Prostate gland (tissue), 2 donors: ENCODE measurements at regions not wholly inside any gene's neighbourhood (a gene's known extent, or its start where the extent isn't known, plus 50 kb on each side); places are given as distances from the start of the nearest gene placed in this dataset.

Source experiments
- DNase-seq: peaks from one replicate; pipeline ENCODE4 v3.0.0-alpha.2; 2019; ENCODE audit warnings: low spot score
- H3K27ac ChIP-seq, 2 donors: fragments of 200-600 bp; sonication (generic); 2 replicates each; pipeline ENCODE4 v1.5.1; 2017 to 2019
- H3K27me3 ChIP-seq: fragments of 200-600 bp; sonication (generic); replicated peaks from 2 replicates; pipeline ENCODE4 v1.5.1; 2019; ENCODE audit not compliant: insufficient read depth
- H3K36me3 ChIP-seq, 2 donors: fragments of 200-600 bp; sonication (generic); 1 replicate in 1 of 2; 2 replicates in 1 of 2; pipeline versions ENCODE4 v1.5.1 to v1.8.1; 2017 to 2019
- H3K4me1 ChIP-seq: fragments of 200-600 bp; sonication (generic); replicated peaks from 2 replicates; pipeline ENCODE4 v1.5.1; 2019
- H3K4me3 ChIP-seq, 2 donors: fragments of 200-600 bp; sonication (generic); 2 replicates each; pipeline ENCODE4 v1.5.1; 2017 to 2019
- H3K9me3 ChIP-seq: fragments of 200-600 bp; sonication (generic); 2 replicates; pipeline ENCODE4 v1.5.1; 2017
- POLR2A ChIP-seq: fragments of 450-650 bp; IDR thresholded peaks from one replicate; pipeline ENCODE4 v1.6.1; 2016; ENCODE audit warnings: antibody characterized with exemption, mild to moderate bottlenecking
- POLR2AphosphoS5 ChIP-seq: sonication (generic); formaldehyde crosslinking; IDR thresholded peaks from one replicate; pipeline ENCODE4 v1.6.1; 2017; ENCODE audit warnings: antibody characterized with exemption
- WGBS: methylation state at CpG from one replicate; pipeline ENCODE4 v1.1.5; 2018; 5-methylcytosine and 5-hydroxymethylcytosine counted together
- intact Hi-C: fragments of 100-400 bp; cut with DNase I; formaldehyde crosslinking; loops from one replicate; pipeline ENCODE4 v1.14.2; 2022
- TF ChIP-seq, protein P1 (sequence below), 4 experiments: fragments of 200-600 bp in 2 of 4; fragments of 450-650 bp in 2 of 4; sonication (generic) in 2 of 4; IDR thresholded peaks; 1 replicate in 3 of 4; 2 replicates in 1 of 4; pipeline ENCODE4 v1.5.1; 2016 to 2019; ENCODE audit warnings: antibody characterized with exemption in 4 of 4, mild to moderate bottlenecking in 2 of 4, moderate library complexity in 2 of 4

DNA sequence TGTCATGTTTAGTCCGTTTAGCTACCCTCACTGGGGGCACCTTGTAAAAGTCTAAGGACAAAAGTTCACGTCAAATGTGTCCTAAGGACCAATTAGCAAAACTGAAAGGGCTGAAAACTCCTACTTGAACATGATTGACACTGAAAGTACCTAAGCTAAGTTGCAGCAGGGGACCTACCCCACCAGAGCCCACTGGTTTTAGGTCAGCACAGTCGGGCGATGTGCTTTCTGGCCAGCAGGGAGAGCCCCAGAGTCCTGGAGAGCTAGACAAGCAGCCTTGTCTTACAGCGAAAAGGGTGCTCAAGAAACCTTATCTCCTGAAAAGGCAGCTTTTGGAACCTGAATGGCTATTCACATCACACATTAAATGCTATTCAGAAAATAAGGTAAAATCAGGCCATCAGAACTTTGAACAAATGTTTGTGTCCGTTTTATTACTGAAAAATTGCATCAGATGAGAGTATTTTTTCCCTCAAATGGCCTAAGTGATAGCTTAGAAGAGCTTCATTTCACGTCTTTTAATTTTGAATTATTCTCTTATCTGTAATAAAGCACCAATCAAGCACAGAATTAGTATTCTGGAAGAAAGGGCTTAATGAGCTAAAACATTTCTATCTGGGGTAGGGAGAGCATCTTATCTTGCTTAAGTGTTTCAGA lies 52.2 kb upstream of the MKI67 start:
- WGBS: 47% methylated on average over 7 of the region's 7 CpGs
- TF ChIP-seq POLR2AphosphoS5 (no peak), POLR2A (no peak)
- TF ChIP-seq, protein P1, sequence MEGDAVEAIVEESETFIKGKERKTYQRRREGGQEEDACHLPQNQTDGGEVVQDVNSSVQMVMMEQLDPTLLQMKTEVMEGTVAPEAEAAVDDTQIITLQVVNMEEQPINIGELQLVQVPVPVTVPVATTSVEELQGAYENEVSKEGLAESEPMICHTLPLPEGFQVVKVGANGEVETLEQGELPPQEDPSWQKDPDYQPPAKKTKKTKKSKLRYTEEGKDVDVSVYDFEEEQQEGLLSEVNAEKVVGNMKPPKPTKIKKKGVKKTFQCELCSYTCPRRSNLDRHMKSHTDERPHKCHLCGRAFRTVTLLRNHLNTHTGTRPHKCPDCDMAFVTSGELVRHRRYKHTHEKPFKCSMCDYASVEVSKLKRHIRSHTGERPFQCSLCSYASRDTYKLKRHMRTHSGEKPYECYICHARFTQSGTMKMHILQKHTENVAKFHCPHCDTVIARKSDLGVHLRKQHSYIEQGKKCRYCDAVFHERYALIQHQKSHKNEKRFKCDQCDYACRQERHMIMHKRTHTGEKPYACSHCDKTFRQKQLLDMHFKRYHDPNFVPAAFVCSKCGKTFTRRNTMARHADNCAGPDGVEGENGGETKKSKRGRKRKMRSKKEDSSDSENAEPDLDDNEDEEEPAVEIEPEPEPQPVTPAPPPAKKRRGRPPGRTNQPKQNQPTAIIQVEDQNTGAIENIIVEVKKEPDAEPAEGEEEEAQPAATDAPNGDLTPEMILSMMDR (IDR thresholded peaks at IDR 0.05): no peak
- Histone ChIP-seq H3K36me3 (no peaks in the 10 kb centered on the region), H3K27ac (no peak overlapping the region), H3K4me1 (no peaks in the 10 kb centered on the region), H3K9me3 (no peaks in the 10 kb centered on the region), H3K27me3 (peaks cover 3% of the 10 kb centered on the region), H3K4me3 (no peak overlapping the region)
- intact Hi-C loops: no loop called here
- no peak for DNase-seq

DNA sequence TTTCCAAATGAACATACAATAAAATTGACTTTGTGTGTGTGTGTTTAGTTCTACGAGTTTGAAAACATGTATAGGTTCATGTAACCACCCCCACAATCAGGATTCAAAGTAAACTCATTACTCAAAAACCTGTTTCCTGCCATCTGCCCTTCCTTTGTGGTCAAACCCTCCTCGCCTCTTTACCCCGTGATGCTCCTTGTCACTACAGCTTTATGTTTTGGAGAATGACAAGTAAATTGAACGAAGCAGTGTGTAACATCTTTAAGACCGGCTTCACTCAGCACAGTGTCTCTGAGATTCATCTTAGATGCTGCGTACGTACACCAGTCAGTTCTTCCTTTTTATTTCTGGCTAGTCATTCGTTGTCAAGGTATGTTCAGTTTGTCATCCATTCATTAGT lies 54.6 kb upstream of the MKI67 start:
- Histone ChIP-seq H3K4me1 (no peaks in the 10 kb centered on the region), H3K27me3 (peaks cover 3% of the 10 kb centered on the region), H3K36me3 (no peaks in the 10 kb centered on the region), H3K4me3 (no peak overlapping the region), H3K27ac (no peak overlapping the region), H3K9me3 (no peaks in the 10 kb centered on the region)
- intact Hi-C loops: no loop called here
- no peak for TF ChIP-seq POLR2AphosphoS5
- TF ChIP-seq POLR2A: no peak
- TF ChIP-seq, protein P1 (IDR thresholded peaks at IDR 0.05): no peak
- 48% methylated on average over 8 of the region's 8 CpGs for WGBS
- no peak for DNase-seq

DNA sequence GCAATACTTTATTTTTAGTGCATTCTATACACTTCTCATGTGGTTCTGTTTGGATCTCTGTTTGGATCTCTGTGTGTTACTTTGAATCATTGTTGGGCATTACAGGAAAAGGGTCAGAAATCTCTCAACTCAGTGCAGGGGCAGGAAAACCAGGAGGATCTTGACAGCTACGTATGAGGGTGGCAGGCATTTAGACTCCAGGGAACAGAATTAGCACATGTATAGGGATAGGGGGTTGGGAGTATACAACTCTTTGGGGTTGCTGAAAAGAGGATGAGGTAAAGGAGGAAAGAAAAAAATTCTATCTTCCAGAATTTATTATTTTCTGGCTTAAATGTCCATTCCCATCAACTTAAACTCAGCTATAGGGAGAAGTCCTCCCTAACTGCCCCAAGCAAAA lies 59.4 kb upstream of the MKI67 start:
- no peak for DNase-seq
- Histone ChIP-seq H3K9me3 (no peaks in the 10 kb centered on the region), H3K4me1 (no peaks in the 10 kb centered on the region), H3K27ac (no peak overlapping the region), H3K36me3 (no peaks in the 10 kb centered on the region), H3K4me3 (no peak overlapping the region), H3K27me3 (peaks cover 3% of the 10 kb centered on the region)
- TF ChIP-seq, protein P1 (IDR thresholded peaks at IDR 0.05): no peak
- TF ChIP-seq POLR2A (no peak), POLR2AphosphoS5 (no peak)
- WGBS: 71% methylated on average over 1 of the region's 1 CpG
- intact Hi-C loops: no loop called here

DNA sequence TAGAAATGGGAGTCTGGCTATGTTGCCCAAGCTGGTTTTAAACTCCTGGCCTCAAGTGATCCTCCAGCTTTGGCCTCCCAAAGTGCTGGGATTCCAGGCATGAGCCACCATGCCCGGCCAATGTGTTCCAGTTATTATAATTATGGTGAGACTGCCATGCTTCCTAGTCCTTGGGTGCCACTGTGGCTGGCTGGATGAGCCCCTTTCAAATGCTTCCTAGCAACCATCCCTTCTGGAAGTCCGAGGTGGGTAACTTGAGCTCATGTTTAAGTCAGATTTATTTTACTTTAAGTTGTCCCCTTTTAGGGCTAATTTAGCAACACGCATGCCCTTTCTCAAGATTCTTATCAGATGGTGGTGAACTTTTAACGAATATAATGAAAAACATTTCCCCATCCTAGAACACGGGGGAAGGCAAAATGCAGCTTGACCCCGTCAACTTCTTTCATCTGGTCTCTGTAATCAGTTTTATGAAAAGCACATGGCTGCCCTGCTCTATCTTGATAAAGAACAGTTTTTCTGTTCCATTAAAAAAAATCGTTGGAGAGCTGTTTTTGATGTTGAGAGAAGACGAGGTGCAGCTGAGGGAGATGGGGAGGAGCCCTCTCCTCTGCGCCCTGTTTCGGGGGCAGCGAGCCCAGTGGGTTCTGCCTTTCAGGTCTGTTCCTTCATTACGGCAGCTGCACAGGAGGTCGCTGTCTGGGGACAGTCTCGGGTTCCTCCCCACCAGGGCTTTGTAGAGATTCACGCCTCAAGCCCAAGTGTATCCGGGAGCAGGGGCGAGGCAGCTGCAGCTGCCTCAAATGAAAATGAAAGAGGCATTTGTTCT lies 61.0 kb upstream of the MKI67 start:
- Histone ChIP-seq H3K27ac (no peak overlapping the region), H3K27me3 (no peaks in the 10 kb centered on the region), H3K36me3 (no peaks in the 10 kb centered on the region), H3K4me1 (no peaks in the 10 kb centered on the region), H3K4me3 (no peak overlapping the region), H3K9me3 (no peaks in the 10 kb centered on the region)
- no peak for TF ChIP-seq POLR2AphosphoS5
- TF ChIP-seq POLR2A: no peak
- TF ChIP-seq, protein P1 (IDR thresholded peaks at IDR 0.05): no peak
- intact Hi-C loops: no loop called here
- 22% methylated on average over 17 of the region's 17 CpGs for WGBS
- no peak for DNase-seq
